IPS DF 4.7 (cell line): ENCODE measurements at regions not wholly inside any gene's neighbourhood (a gene's known extent, or its start where the extent isn't known, plus 50 kb on each side); places are given as distances from the start of the nearest gene placed in this dataset.

Source experiments
- DNase-seq: peaks from one replicate; pipeline ENCODE4 v3.0.0-alpha.2; 2013; ENCODE audit warnings: low spot score; ENCODE audit errors: extremely low read depth

- DNase-seq = no peak
These were observed 395.5 kb downstream of the TMEM114 start for GRCh38 chr16:8194794-8195193.

DNA sequence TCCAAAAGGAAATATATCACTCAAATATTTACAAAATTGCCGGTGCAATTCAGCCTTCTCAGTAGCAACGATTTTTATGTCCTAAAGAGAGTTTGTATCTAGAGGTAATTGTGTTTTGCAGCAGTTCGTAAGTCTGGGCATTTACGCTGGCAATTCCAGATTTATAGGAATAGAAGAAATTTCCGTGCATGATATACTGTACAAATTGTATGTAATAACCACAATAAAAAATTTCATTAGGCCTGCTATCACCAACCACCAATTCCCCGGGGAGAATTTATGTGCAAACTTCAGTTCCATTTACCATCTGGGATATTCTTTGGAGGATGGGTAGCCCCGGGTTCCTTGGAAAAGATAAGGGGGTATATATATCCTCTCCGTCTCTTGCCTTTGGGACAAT is 401.5 kb downstream of the TMEM114 start:
- no peak for DNase-seq

- DNase-seq = no peak
These were observed 402.4 kb downstream of the TMEM114 start for GRCh38 chr16:8187782-8188372.

- DNase-seq = no peak
These were observed 405.5 kb downstream of the TMEM114 start for GRCh38 chr16:8184854-8185253.

GRCh38 chr16:8183176-8184099 is 406.9 kb downstream of the TMEM114 start:
- no peak for DNase-seq

DNA sequence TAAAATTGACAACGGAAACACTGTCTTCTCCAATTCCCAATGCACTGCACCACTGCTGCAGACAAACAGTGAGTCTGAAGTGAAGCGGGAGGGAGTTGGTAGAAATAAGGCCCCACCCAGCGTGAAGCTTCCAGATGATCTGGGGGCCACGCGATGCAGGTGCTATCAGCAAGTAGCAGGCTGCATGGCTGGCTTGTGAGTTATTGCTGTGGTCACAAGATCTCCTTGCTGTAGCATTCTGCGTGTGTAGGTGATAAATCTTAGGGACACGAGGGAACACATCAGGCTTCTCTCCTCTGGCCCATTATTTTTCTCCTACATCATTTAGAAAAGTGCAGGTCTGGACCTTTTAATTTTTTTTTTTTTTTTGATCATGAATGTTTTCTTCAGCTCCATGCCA is 407.6 kb downstream of the TMEM114 start:
- DNase-seq = no peak

DNA sequence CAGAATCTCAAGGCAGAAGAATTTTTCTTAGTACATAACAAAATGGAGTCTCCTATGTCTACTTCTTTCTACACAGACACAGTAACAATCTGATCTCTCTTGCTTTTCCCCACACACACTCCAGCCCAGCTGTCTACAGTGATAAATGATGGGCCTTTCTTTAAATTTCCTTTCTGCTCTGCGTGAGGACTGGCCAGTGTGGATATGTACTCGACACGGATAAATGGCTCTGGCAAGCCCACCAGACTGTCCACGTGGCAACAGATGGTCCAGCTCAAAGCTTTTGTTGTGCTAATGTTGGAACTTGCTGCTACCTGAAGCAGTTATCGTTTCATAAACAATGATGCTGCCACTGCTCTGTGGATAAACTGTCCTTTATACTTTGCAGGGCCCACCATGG is 410.7 kb downstream of the TMEM114 start:
- DNase-seq = no peak

DNA sequence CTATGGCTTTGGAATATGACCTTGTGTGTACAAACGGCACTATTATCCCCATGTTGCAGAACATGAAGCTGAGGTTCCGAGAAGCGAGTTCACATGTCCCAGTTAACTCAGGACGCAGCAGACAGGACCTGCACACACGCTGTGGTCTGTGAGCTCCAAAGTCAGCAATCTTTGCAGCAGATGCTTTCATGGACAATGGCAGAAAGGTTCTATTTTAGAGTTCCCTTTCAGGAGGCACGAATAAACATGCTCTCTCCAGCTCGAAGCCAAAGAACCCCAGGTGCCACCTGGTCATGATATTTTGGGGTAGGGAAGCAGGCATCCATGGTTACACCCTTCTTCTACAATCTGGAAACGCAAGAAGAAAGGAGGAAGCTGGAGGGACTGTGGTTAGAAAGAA is 412.0 kb downstream of the TMEM114 start:
- no peak for DNase-seq

DNA sequence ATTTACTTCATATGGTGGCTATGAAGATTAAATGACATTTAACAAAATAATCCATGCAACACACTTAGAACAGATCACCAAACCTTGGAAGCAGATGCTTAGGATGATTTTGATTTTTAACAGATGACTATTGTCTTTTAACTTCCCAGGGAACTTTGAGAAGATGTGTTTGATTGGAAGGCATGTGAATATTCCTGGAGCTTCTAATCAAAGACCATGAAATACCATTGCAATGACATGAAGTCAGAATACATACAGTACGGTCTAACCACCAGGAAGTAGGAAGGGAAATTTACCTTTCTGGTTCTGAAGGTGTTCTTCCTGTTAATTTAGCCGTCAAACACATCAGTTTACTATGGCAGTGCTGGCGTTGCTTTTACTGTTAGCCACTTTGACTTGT is 414.9 kb downstream of the TMEM114 start:
- no peak for DNase-seq

DNA sequence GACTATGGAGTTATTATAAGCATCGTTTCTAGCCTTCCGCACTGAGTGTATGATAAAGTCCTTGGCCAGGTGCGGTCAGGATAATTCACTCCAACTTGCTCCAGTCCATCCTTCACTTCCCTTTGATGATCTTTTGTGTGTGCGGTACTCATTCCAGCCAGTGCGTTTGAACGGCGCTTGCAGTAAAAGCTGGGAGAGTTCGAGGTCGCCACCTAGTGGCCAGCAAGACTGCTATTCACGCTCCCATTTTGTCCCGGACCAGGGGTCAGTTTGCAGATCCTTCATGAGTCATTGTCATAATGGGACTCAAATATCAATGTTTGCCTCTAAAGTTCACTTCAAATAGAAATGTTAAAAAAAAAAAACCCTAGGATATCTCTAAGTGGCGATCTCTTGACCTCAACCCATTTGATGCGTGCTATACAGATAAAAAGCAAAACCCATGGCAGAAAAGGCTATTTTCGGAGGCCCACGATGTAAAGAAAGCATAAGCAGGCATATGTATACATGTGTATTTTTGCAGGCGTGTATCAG is 417.1 kb downstream of the TMEM114 start:
- DNase-seq = peak; percentile 64

DNA sequence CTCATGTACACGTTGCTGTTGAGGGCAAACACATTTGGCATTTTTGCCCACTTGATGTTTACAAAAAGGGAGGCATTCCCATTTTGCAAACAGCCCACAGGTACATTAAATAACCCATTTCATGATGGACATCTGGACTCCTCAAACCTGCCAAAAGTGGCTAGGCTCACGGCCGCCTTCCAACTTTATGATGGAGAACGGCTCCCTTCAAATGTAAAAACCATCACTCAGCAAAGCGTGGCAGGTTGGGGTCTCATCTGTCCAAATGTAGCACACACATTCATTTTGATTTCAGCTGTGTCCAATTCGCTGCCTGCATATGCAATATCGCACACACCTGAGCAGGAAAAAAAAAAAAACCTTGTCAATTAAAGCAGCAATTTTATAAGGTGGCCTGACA is 417.8 kb downstream of the TMEM114 start:
- no peak for DNase-seq

DNA sequence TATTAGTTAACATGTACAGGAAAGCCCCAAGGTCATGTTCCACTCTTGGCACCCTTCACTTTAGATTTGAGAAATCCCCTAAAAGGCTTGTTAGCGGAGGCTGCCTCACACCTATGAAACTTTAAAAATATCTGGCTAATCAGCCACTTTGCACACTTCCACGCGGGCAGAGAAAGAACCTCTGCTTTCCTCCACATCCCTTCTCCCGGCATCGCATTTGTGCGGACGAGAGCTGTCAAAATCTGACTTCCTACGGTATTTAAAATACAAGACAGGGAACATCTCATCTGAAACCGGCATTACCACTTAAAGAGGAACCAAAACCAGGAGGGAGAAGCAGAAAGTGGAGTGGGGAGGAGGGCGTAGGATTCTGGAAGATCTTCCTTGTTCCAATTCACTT is 422.3 kb downstream of the TMEM114 start:
- DNase-seq = no peak

- DNase-seq = no peak
These were observed 422.9 kb downstream of the TMEM114 start for GRCh38 chr16:8167436-8167835.

DNA sequence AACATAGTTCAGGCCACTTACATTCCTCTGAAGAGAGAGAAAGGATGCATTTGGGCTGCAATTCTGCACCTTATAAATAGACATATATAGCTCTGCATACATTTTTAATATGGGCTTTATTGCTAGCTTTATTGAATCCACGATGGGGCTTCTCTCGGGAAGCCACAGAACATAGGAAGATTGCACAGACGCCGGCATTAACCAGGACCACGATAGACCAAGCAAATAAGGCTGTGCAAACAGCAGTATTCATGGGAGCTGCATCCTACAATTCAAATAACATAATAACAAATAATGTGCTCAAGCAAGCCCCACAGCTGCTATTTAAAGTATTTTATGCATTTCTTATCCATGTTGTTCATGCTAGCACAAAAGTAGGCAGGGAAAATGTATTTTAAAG is 432.3 kb downstream of the TMEM114 start:
- DNase-seq = no peak

DNA sequence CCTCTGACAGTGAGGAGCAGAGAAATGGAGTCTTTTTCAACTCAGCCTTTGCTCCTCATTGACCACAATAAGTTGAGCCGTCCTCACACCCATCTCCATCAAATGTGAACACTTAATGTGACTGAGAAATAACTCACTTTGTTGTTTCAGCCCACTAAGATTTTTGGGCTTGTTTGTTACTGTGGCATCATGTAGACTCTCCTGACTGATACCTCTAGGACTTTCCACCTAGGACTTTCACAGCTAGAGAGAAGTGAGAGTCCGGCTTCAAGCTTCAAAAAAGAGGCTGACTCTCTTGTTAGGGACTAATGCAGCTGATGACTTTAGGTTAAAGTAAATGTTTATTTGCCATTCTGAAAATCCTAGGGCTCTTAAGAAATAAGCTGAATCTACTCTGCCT is 435.0 kb downstream of the TMEM114 start:
- no peak for DNase-seq

GRCh38 chr16:8146256-8147012 is 443.9 kb downstream of the TMEM114 start:
- DNase-seq = no peak

DNA sequence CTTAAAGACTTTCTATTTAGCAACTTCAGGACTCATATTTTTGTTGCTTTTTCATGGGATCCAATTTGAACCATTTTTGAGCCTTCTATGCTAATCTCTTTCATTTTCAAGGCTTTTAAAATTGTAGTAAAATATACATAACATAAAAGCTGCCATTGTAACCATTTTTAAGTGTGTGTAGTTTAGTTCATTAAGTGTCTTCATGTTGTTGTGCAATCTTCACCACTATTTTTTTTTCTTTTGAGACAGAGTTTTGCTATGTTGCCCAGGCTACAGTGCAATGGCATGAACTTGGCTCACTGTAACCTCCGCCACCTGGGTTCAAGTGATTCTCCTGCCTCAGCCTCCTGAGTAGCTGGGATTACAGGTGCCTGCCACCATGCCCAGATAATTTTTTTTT is 451.6 kb downstream of the TMEM114 start:
- no peak for DNase-seq

DNA sequence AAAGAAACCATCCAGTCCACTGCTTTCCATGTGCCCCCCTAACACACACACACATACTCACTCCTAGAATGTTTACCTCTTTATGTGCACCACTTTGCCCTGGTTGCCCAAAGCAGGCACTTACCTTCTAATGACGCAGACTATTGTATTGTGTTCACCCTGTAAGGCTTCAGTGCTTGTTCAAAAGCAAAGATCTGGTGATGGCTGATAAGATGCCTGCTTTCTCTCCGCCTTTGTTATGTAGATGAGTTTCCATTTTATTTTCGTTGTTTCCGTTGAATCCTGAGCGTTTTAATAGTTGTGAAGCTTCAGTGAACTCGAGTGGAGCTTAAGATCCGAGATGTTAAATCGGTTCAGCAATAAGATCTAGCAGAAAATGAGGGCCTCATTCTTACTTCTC is 452.7 kb downstream of the TMEM114 start:
- no peak for DNase-seq

DNA sequence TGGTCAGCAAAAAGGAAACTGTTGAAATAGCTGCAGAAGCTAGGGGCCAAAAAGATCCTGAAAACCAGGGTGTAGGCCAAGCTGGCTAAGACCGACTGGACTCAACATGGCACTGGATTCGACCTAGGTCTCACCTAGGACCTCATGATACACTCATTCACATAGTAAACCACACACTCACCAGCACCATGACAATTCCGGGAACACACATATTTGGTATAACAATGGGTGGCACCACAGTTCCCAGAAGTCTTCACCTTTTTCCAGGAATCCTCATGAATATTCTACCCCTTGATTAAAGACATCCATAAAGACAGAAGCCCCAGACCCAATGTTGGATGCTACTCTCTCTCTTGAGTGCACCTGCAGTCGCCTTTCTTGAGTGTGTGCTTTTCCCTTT is 460.1 kb downstream of the TMEM114 start:
- no peak for DNase-seq

DNA sequence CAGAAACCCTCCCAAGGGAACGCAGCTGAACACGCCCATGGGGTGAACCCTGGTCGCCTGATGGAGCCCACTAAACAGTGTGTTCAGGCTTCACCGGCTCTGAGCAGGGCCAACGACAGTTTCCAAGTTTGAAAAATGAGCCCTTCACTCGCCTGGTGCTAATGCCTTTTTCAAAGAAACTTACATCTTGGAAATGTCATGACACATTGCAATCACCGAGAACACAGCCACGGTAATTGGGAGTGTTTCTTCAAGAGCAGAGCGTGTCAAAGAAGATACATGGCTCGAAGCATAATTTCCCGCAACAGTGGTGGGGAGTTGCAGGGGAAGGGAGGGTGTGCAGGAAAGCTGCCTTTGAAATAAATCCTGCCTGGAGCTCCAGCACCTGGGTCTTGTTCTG is 463.2 kb downstream of the TMEM114 start:
- DNase-seq = no peak

DNA sequence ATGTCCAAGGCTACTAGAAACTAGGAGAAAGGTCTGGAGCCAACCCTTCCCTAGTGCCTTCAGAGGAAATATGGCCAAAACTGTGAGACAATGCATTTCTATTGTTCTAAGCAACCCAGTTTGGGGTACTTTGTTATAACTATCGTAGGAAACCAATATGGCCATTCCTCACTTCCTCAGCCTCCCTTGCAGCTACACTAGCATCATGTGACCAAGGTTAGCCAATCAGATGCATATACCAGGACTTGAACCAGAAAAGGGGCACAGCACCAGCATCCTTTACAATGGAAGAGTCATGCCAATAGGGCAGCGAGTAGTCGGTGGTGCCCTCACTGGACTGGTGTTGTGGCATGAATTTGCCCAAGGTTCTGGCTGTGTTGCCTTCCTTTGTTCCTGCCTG is 464.0 kb downstream of the TMEM114 start:
- no peak for DNase-seq

DNA sequence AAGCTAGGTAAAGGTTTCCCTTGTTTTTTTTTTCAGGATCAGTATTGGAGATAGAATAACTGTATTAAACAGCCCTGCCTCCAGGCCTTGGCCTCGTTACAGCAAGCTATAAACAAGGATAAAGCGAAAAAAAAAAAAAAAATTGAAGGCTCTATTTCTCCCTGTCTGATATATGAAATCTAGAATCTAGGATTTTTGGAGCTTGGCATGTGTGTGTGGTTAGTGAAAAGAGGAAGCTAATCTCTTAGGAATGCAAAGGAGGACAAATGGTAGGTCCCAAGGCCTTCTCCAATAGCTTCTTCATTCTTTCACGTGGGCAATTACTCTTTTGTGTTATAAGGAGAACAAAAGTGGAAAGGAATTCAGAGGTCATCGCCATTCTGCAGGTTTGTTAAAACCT is 470.3 kb downstream of the TMEM114 start:
- DNase-seq = no peak
